ENCODE measurements at regions not wholly inside any gene's neighbourhood (a gene's known extent, or its start where the extent isn't known, plus 50 kb on each side); places are given as distances from the start of the nearest gene placed in this dataset.

- Histone ChIP-seq H2AFZ (ENCODE audit: low read depth, low read length) (no peak overlapping the region), H3K27ac (ENCODE audit: low read length) (no peak overlapping the region), H3K79me2 (replicated peaks; ENCODE audit: insufficient read depth, low read length) (no peaks in the 10 kb centered on the region), H3K9ac (ENCODE audit: low read length) (no peak overlapping the region), H3K9me2 (ENCODE audit: insufficient read depth, low read length) (no peaks in the 10 kb centered on the region), H3K4me2 (ENCODE audit: low read length) (no peak overlapping the region), H3K36me3 (ENCODE audit: insufficient read depth, low read length) (no peaks in the 10 kb centered on the region), H3K27me3 (ENCODE audit: insufficient read depth, low read depth, low read length) (no peaks in the 10 kb centered on the region), H3K9me3 (ENCODE audit: low read length) (no peaks in the 10 kb centered on the region), H3K4me3 (ENCODE audit: low read length) (no peak overlapping the region), H4K20me1 (ENCODE audit: insufficient read depth) (no peaks in the 10 kb centered on the region), H3F3A (ENCODE audit: insufficient read depth, low read length, poor library complexity, severe bottlenecking) (no peaks in the 10 kb centered on the region)
- TF ChIP-seq, protein P1, sequence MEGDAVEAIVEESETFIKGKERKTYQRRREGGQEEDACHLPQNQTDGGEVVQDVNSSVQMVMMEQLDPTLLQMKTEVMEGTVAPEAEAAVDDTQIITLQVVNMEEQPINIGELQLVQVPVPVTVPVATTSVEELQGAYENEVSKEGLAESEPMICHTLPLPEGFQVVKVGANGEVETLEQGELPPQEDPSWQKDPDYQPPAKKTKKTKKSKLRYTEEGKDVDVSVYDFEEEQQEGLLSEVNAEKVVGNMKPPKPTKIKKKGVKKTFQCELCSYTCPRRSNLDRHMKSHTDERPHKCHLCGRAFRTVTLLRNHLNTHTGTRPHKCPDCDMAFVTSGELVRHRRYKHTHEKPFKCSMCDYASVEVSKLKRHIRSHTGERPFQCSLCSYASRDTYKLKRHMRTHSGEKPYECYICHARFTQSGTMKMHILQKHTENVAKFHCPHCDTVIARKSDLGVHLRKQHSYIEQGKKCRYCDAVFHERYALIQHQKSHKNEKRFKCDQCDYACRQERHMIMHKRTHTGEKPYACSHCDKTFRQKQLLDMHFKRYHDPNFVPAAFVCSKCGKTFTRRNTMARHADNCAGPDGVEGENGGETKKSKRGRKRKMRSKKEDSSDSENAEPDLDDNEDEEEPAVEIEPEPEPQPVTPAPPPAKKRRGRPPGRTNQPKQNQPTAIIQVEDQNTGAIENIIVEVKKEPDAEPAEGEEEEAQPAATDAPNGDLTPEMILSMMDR (IDR thresholded peaks at IDR 0.05; ENCODE audit: poor library complexity, severe bottlenecking): no peak
- no peak for TF ChIP-seq TAF1 (IDR thresholded peaks at IDR 0.05; ENCODE audit: low read depth)
- no peak for TF ChIP-seq EZH2 (IDR thresholded peaks at IDR 0.05; ENCODE audit: borderline replicate concordance, insufficient read depth, low read length, poor library complexity, severe bottlenecking)
- TF ChIP-seq MXI1 (conservative IDR thresholded peaks at IDR 0.05; ENCODE audit: poor library complexity, severe bottlenecking): no peak
- no peak for TF ChIP-seq RAD21 (conservative IDR thresholded peaks at IDR 0.05)
- TF ChIP-seq EP300 (conservative IDR thresholded peaks at IDR 0.05; ENCODE audit: poor library complexity, severe bottlenecking): no peak
These were observed 307.7 kb upstream of the KIRREL3 start for GRCh38 chr11:127308291-127308690.

- Histone ChIP-seq H3K4me3 (ENCODE audit: low read length) (no peak overlapping the region), H3K27me3 (ENCODE audit: insufficient read depth, low read depth, low read length) (no peaks in the 10 kb centered on the region), H3K27ac (ENCODE audit: low read length) (no peak overlapping the region), H4K20me1 (ENCODE audit: insufficient read depth) (no peaks in the 10 kb centered on the region), H3F3A (ENCODE audit: insufficient read depth, low read length, poor library complexity, severe bottlenecking) (no peaks in the 10 kb centered on the region), H2AFZ (ENCODE audit: low read depth, low read length) (no peak overlapping the region), H3K9me2 (ENCODE audit: insufficient read depth, low read length) (no peaks in the 10 kb centered on the region), H3K79me2 (replicated peaks; ENCODE audit: insufficient read depth, low read length) (no peaks in the 10 kb centered on the region), H3K9me3 (ENCODE audit: low read length) (no peaks in the 10 kb centered on the region), H3K36me3 (ENCODE audit: insufficient read depth, low read length) (no peaks in the 10 kb centered on the region), H3K9ac (ENCODE audit: low read length) (no peak overlapping the region), H3K4me2 (ENCODE audit: low read length) (no peak overlapping the region)
- no peak for TF ChIP-seq RAD21 (conservative IDR thresholded peaks at IDR 0.05)
- TF ChIP-seq POLR2AphosphoS5 (IDR thresholded peaks at IDR 0.05): no peak
- TF ChIP-seq REST (IDR thresholded peaks at IDR 0.05; ENCODE audit: borderline replicate concordance): no peak
- TF ChIP-seq MXI1 (conservative IDR thresholded peaks at IDR 0.05; ENCODE audit: poor library complexity, severe bottlenecking): no peak
- TF ChIP-seq, protein P1 (IDR thresholded peaks at IDR 0.05; ENCODE audit: poor library complexity, severe bottlenecking): no peak
These were observed 307.1 kb upstream of the KIRREL3 start for GRCh38 chr11:127307700-127308099.
